Tibial artery (tissue), 4 donors: ENCODE measurements at regions not wholly inside any gene's neighbourhood (a gene's known extent, or its start where the extent isn't known, plus 50 kb on each side); places are given as distances from the start of the nearest gene placed in this dataset.
"Not testable (repeated sequence)": the region's sequence is repeated elsewhere in the genome, so short reads cannot be mapped to it uniquely, and the experiment has no call there.

Experiments used
- DNase-seq, 2 donors: peaks; one replicate each; pipeline ENCODE4 v3.0.0-alpha.2; 2019
- H3K27ac ChIP-seq, 2 donors: fragments of 200-600 bp; sonication (generic) in 1 of 2; 1 replicate in 1 of 2; 2 replicates in 1 of 2; pipeline ENCODE4 v1.5.1; 2018 to 2019; ENCODE audit warnings: mild to moderate bottlenecking in 1 of 2
- H3K27me3 ChIP-seq, 2 donors: fragments of 200-600 bp; sonication (generic) in 1 of 2; one replicate each; pipeline versions ENCODE4 v1.5.1 to v1.6.0; 2016 to 2019
- H3K36me3 ChIP-seq, 3 donors: fragments of 200-600 bp; sonication (generic) in 2 of 3; one replicate each; pipeline ENCODE4 v1.5.1; 2016 to 2019; ENCODE audit warnings: mild to moderate bottlenecking in 2 of 3
- H3K4me1 ChIP-seq, 4 donors: fragments of 200-600 bp; sonication (generic) in 2 of 4; 1 replicate in 3 of 4; 2 replicates in 1 of 4; pipeline ENCODE4 v1.5.1; 2016 to 2019
- H3K4me3 ChIP-seq, 2 donors: fragments of 200-600 bp; sonication (generic) in 1 of 2; 1 replicate in 1 of 2; 2 replicates in 1 of 2; pipeline ENCODE4 v1.5.1; 2018 to 2019; ENCODE audit warnings: mild to moderate bottlenecking in 2 of 2
- H3K9me3 ChIP-seq, 3 donors: fragments of 200-600 bp; sonication (generic) in 1 of 3; one replicate each; pipeline ENCODE4 v1.5.1; 2016 to 2019
- CTCF ChIP-seq, 2 experiments: fragments of 200-600 bp in 1 of 2; fragments of 450-650 bp in 1 of 2; IDR thresholded peaks; one replicate each; pipeline ENCODE4 v1.5.1; 2017 to 2019; ENCODE audit warnings: antibody characterized with exemption in 2 of 2, mild to moderate bottlenecking in 1 of 2, moderate library complexity in 1 of 2
- intact Hi-C: fragments of 100-400 bp; cut with DNase I; formaldehyde crosslinking; loops from one replicate; pipeline ENCODE4 v1.15.0; 2023; ENCODE audit warnings: low total_unique reads

DNA sequence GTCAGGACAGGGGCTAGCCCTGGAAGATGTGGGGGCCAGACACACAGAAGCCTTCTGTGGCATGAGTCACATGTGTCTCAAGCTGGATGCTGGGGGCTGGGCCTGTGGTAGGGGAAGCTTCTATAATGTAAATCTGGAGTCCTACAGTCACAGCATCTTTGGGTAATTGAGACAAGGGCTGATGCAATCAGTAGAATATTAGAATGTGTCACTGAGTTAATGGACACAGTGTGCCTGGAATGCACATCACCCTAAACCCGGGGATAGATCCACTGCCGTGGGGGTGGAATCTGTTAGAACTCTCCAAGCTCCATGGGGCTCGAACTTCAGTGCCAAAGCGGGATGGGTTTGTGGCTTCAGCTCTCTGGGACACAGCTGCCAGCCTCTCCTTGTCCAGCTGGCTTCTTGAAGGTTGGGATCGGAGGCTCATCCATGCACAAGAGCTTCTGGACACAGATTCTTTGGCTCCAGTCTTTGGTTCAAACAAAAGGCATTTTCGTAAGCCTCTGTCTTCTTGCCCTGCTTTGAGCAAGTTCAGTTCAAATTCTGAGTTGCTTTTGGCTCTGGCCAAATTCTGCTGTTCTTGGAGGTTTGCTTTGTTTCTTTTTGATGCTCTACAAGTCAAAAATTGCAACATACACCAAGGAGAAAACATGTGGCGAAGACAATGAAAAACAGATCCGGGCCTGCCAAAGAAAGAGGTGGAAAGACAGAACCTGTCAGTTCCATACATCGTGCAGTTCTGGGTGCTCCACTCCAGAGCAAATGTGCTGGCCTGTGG lies 194.8 kb upstream of the ZNF32 start:
- Histone ChIP-seq H3K27ac (peak overlapping the region; percentile 26 to 66), H3K4me3 (no peak overlapping the region), H3K36me3 (no peaks in the 10 kb centered on the region), H3K27me3 (no peaks in the 10 kb centered on the region), H3K4me1 (peaks cover 5 to 49% (median 30%) of the 10 kb centered on the region in 4 donors), H3K9me3 (no peaks in the 10 kb centered on the region)
- peak; percentile 79 to 90 for DNase-seq
- intact Hi-C loops: no loop called here
- no peak for TF ChIP-seq CTCF (IDR thresholded peaks at IDR 0.05)

GRCh38 chr10:43842496-43842895 lies 193.8 kb upstream of the ZNF32 start:
- H3K9me3 ChIP-seq: no peaks in the 10 kb centered on the region
- TF ChIP-seq CTCF (IDR thresholded peaks at IDR 0.05): no peak
- peak overlapping the region in 1 of 2 donors; percentile 26 for H3K27ac ChIP-seq
- H3K4me1 ChIP-seq: peaks cover 5 to 49% (median 30%) of the 10 kb centered on the region in 4 donors
- H3K36me3 ChIP-seq: no peaks in the 10 kb centered on the region
- no peak overlapping the region for H3K4me3 ChIP-seq
- H3K27me3 ChIP-seq: no peaks in the 10 kb centered on the region
- no peak for DNase-seq
- intact Hi-C loops: no loop called here

DNA sequence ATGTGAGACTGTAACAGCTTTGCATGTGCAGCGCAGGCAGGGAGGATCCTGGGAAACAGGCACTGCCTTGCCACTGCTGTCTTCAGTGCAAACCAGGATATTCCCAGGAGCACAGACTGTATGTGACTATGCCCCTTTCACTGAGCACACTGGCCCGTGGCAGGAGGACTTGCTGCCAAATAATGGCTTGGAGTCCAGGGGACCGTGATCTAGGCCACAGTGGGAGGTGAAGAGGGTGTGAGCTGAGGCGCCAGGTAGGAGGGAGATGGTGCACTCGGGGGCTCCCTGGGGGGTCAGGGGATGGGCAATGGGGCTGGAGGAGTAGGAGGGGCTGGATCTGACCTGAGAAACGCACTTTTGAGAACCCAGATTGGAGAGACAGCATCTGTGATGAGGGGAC lies 193.4 kb upstream of the ZNF32 start:
- Histone ChIP-seq H3K4me1 (peaks cover 5 to 48% (median 30%) of the 10 kb centered on the region in 4 donors), H3K4me3 (no peak overlapping the region), H3K27ac (no peak overlapping the region), H3K27me3 (no peaks in the 10 kb centered on the region), H3K9me3 (no peaks in the 10 kb centered on the region), H3K36me3 (no peaks in the 10 kb centered on the region)
- intact Hi-C loops: no loop called here
- no peak for TF ChIP-seq CTCF (IDR thresholded peaks at IDR 0.05)
- DNase-seq: no peak

GRCh38 chr10:43839973-43840372 lies 191.3 kb upstream of the ZNF32 start:
- no peak for DNase-seq
- intact Hi-C loops: no loop called here
- peaks cover 0 to 4% (median 0%) of the 10 kb centered on the region in 3 donors for H3K9me3 ChIP-seq

GRCh38 chr10:43834751-43835150 lies 186.1 kb upstream of the ZNF32 start:
- H3K36me3 ChIP-seq, intact Hi-C loops, H3K9me3 ChIP-seq, H3K27ac ChIP-seq, DNase-seq, H3K27me3 ChIP-seq, H3K4me3 ChIP-seq, H3K4me1 ChIP-seq: not testable (repeated sequence)

More at GRCh38 chr10:43839973-43840372, 191.3 kb upstream of the ZNF32 start:
- no peak for TF ChIP-seq CTCF (IDR thresholded peaks at IDR 0.05)
- H3K27ac ChIP-seq: no peak overlapping the region
- no peaks in the 10 kb centered on the region for H3K36me3 ChIP-seq
- H3K4me3 ChIP-seq: no peak overlapping the region
- H3K27me3 ChIP-seq: no peaks in the 10 kb centered on the region
- H3K4me1 ChIP-seq: peaks cover 5 to 27% (median 18%) of the 10 kb centered on the region in 4 donors

DNA sequence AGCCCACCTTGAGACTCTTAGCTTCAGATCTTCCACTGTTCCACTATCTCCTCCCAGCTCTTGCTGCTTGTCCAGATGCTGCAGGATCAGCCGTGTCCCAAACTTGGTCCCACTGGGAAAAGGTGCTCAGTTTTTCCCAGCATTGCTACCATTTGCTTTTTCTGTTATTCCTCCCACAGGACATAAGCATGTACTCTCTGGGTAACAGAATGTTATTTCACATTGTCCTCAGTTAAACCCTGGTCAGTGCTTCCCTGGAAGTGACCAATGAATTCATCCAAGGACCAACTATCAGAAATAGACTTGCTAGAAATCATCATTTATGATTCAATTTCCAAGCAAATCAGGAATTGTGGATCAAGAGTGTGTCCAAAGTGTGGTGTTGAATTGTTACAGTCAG lies 179.2 kb upstream of the ZNF32 start:
- Histone ChIP-seq H3K27me3 (no peaks in the 10 kb centered on the region), H3K9me3 (peaks cover 0 to 11% (median 0%) of the 10 kb centered on the region in 3 donors), H3K4me3 (no peak overlapping the region), H3K36me3 (no peaks in the 10 kb centered on the region), H3K27ac (peak overlapping the region in 1 of 2 donors; percentile 87), H3K4me1 (peaks cover 0 to 48% (median 36%) of the 10 kb centered on the region in 4 donors)
- intact Hi-C loops: loop anchor here (10.0 kb wide), 1 partner anchor 137 kb away; no protein-coding TSS in a partner anchor
- TF ChIP-seq CTCF (IDR thresholded peaks at IDR 0.05): no peak
- DNase-seq: no peak
